ENCODE measurements at regions not wholly inside any gene's neighbourhood (a gene's known extent, or its start where the extent isn't known, plus 50 kb on each side); places are given as distances from the start of the nearest gene placed in this dataset.
"Not testable (repeated sequence)": the region's sequence is repeated elsewhere in the genome, so short reads cannot be mapped to it uniquely, and the experiment has no call there.

GRCh38 chr3:59518283-59519055, 468.6 kb upstream of the CFAP20DC start:
- ATAC-seq, result no peak
- intact Hi-C loops (cut with DNase I, micrococcal nuclease), result no loop called here
- no peak for DNase-seq

- DNase-seq, result no peak
- intact Hi-C loops (cut with DNase I, micrococcal nuclease), result no loop called here
- ATAC-seq, result no peak
Observed at GRCh38 chr3:59517388-59517787, 467.6 kb upstream of the CFAP20DC start.

- intact Hi-C loops (cut with DNase I, micrococcal nuclease), result no loop called here
- ATAC-seq (no peak), DNase-seq (no peak)
Observed at GRCh38 chr3:59515966-59516365, 466.1 kb upstream of the CFAP20DC start.

- no peak for ATAC-seq
- intact Hi-C loops (cut with DNase I, micrococcal nuclease), result no loop called here
- DNase-seq, result no peak
Observed at GRCh38 chr3:59514865-59515482, 465.1 kb upstream of the CFAP20DC start.

- intact Hi-C loops (cut with DNase I, micrococcal nuclease), result no loop called here
- no peak for ATAC-seq
- DNase-seq, result no peak
Observed at GRCh38 chr3:59513570-59513969, 463.7 kb upstream of the CFAP20DC start.

- DNase-seq (no peak), ATAC-seq (no peak)
- intact Hi-C loops (cut with DNase I, micrococcal nuclease), result no loop called here
Observed at GRCh38 chr3:59512066-59512465, 462.2 kb upstream of the CFAP20DC start.

- ATAC-seq (no peak), DNase-seq (no peak)
- intact Hi-C loops (cut with DNase I, micrococcal nuclease), result no loop called here
Observed at GRCh38 chr3:59510576-59510975, 460.8 kb upstream of the CFAP20DC start.

GRCh38 chr3:59508273-59508672, 458.4 kb upstream of the CFAP20DC start:
- no peak for DNase-seq
- no peak for ATAC-seq
- intact Hi-C loops (cut with DNase I, micrococcal nuclease), result no loop called here

GRCh38 chr3:59506191-59506590, 456.4 kb upstream of the CFAP20DC start:
- intact Hi-C loops (cut with DNase I, micrococcal nuclease), result no loop called here
- DNase-seq (no peak), ATAC-seq (no peak)

- DNase-seq, result no peak
- intact Hi-C loops (cut with DNase I, micrococcal nuclease), result no loop called here
- ATAC-seq, result no peak
Observed at GRCh38 chr3:59503441-59503840, 453.6 kb upstream of the CFAP20DC start.

GRCh38 chr3:59502806-59503205, 453.0 kb upstream of the CFAP20DC start:
- intact Hi-C loops (cut with DNase I, micrococcal nuclease), result no loop called here
- ATAC-seq (no peak), DNase-seq (no peak)

GRCh38 chr3:59499954-59500353, 450.1 kb upstream of the CFAP20DC start:
- intact Hi-C loops (cut with DNase I, micrococcal nuclease), result no loop called here
- ATAC-seq (no peak), DNase-seq (no peak)

GRCh38 chr3:59499000-59499399, 449.2 kb upstream of the CFAP20DC start:
- DNase-seq (no peak), ATAC-seq (no peak)
- intact Hi-C loops (cut with DNase I, micrococcal nuclease), result no loop called here

GRCh38 chr3:59496250-59496649, 446.4 kb upstream of the CFAP20DC start:
- ATAC-seq (no peak), DNase-seq (no peak)
- intact Hi-C loops (cut with DNase I, micrococcal nuclease), result no loop called here

- intact Hi-C loops (cut with DNase I, micrococcal nuclease), result loop anchor here in 1 of 2 donors (5.0 kb wide), 1 partner anchor 293 kb away; no protein-coding TSS in a partner anchor
- not testable (repeated sequence) for ATAC-seq, DNase-seq
Observed at GRCh38 chr3:59494969-59495368, 445.1 kb upstream of the CFAP20DC start.

- no peak for ATAC-seq
- intact Hi-C loops (cut with DNase I, micrococcal nuclease), result no loop called here
- no peak for DNase-seq
Observed at GRCh38 chr3:59486520-59486919, 436.7 kb upstream of the CFAP20DC start.

GRCh38 chr3:59483191-59483590, 433.4 kb upstream of the CFAP20DC start:
- intact Hi-C loops (cut with DNase I, micrococcal nuclease), result no loop called here
- ATAC-seq (no peak), DNase-seq (no peak)

GRCh38 chr3:59482684-59483083, 432.9 kb upstream of the CFAP20DC start:
- no peak for ATAC-seq
- intact Hi-C loops (cut with DNase I, micrococcal nuclease), result no loop called here
- DNase-seq, result no peak

GRCh38 chr3:59481776-59482400, 432.1 kb upstream of the CFAP20DC start:
- ATAC-seq, result no peak
- intact Hi-C loops (cut with DNase I, micrococcal nuclease), result no loop called here

GRCh38 chr3:59480486-59480995, 430.7 kb upstream of the CFAP20DC start:
- peak; percentile 36 for ATAC-seq

More at GRCh38 chr3:59481776-59482400, 432.1 kb upstream of the CFAP20DC start:
- DNase-seq, result no peak

More at GRCh38 chr3:59480486-59480995, 430.7 kb upstream of the CFAP20DC start:
- intact Hi-C loops (cut with DNase I, micrococcal nuclease), result no loop called here
- DNase-seq, result no peak
